HL-60/S4 treated with phorbol 12-myristate 13-acetate at 8.2 ng/mL for 4 days and 3 days (cell line): ENCODE measurements at regions not wholly inside any gene's neighbourhood (a gene's known extent, or its start where the extent isn't known, plus 50 kb on each side); places are given as distances from the start of the nearest gene placed in this dataset.

Experiments
- in situ Hi-C: fragments of 300-500 bp; cut with MboI; formaldehyde crosslinking; loops from 2 replicates; pipeline ENCODE4 v1.15.0; 2022; ENCODE audit warnings: low sequenced_read_pairs

- in situ Hi-C loops: no loop called here
These were observed 367.4 kb upstream of the SMARCA2 start for GRCh38 chr9:1647776-1648175.

DNA sequence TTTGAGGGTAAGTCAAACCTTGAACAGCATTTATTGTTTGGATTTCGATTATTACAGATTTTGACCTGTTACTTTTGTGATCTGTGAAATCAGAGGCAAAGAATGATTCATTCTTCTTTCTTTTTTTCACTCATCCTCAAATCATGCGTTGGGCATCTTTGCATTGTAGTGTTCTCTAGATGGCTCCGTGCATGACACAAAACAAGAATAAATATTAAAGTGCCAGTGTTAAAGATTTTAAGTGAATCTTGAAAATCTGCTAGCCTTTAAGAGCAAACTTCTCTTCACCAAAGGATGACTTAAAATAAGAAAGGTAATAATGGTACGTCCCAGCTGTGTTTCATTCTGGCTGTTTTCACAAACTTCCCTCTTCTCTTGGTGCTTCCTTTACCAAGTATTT, 361.9 kb upstream of the SMARCA2 start:
- in situ Hi-C loops: no loop called here

DNA sequence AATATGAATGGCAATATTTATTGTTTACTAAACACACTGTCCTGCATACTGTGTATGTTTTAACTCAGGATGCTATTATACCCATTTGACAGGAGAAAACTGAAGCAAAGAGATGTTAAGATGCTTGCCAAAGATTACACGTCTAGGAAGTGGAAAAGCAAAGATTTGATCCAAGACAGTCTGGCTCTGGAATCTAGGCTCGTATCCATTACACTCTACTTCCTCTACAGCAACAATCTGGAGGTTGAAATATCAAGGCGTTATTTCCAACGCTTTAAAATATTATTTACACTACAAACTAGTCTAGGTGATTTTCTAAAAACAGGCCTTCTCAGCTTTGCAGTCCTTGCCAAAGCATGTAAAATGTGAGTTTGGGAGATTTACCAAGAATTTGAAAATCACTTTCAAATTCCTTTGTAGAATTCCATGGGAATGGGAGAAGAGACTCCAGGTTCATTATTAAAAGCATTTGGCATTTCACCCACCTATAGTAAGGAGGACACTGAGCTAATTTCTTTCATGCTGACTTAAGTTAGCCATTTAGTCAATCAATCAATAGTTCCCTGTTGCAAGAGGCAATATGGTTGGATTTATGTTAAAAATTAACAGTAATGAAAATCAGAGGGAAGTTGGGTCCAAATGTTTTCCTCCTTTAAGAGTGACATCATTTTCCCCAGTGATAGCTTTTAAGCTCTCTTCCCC, 356.3 kb upstream of the SMARCA2 start:
- in situ Hi-C loops: no loop called here

DNA sequence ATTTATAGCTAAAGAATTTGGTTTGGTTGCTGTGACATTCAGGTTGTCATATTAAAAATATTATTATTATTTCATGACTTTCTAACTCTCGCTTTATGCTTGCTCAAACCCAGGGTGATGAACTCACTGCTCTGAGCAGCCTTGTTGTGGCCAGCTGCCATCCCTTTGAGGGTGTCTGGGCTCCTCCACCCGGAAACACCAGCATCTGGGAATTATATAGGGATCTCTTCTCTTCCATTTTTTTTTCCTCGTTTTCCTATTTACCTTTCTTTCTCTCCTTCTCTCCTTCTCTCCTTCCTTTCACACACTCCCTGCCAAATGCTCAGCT, 355.8 kb upstream of the SMARCA2 start:
- in situ Hi-C loops: no loop called here

DNA sequence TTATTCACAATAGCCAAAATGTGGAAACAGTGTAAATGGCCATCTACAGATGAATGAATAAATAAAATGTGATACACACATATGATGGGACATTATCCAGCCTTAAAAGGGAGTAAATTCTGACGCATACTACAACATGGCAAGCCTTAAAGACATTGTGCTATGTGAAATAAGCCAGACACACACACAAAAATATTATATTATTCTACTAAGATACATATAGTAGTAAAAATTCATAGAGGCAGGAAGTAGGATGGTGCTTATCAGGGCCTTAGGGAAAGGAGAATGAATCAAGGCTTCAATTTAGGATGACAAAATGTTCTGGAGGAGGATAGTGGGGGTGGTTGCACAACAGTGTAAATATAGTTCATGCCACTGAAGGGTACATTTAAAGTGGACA, 346.7 kb upstream of the SMARCA2 start:
- in situ Hi-C loops: no loop called here

GRCh38 chr9:1673300-1673699, 341.8 kb upstream of the SMARCA2 start:
- in situ Hi-C loops: no loop called here

- in situ Hi-C loops: no loop called here
These were observed 338.4 kb upstream of the SMARCA2 start for GRCh38 chr9:1676771-1677170.

DNA sequence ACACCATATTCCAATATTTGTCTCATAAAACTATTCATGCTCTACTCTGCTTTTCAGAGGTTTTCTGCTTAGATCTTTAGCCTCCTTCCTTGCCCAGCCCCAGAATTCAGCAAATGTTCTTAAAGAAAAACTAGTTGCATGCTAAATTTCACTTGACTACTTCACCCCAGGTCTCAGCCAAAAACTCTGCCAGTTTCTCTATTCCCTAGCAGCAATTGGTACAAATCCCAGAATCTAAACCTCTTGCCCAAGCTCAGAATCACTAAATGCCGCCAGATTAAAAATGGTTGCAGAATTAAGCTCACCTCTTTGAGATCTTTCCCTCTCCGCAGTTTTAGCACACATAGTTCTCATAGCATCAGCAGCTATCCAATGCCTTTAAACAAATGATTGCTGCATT, 331.2 kb upstream of the SMARCA2 start:
- in situ Hi-C loops: no loop called here

GRCh38 chr9:1698991-1699390, 316.2 kb upstream of the SMARCA2 start:
- in situ Hi-C loops: no loop called here

DNA sequence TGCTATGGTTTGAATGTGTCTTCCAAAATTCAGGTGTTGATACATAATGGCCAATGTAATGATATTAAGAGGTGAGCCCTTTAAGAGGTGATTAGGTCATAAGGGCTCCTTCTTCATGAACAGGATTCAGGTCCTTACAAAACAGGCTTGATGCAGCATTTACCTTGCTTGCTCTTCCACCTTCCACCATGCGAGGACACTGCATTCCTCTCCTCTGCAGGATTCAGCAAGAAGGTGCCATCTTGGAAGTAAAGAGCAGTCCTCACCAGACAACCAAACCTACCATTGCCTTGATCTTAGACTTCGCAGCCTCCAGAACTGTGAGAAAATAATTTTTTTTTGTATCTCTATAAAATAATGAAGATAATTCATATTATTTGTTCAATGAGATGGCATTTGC, 314.0 kb upstream of the SMARCA2 start:
- in situ Hi-C loops: no loop called here

DNA sequence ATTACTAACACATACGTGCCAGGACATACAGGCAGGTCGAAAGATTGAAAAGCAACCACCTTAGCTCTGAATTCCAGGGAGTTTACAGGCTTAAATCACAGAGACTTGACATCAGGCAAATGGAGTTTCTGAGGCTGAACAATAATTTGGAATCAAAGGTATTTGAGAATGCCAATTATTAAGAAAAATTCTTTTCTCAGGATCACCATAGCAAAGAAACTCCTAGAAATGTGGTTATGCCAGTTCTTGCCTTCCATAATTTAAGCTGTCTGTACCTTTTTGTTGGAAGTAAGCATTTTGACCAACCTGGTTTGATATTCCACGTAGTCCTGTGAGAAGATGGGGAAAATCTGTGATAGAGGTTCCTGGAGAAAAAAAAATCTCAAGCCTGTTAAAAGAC, 312.4 kb upstream of the SMARCA2 start:
- in situ Hi-C loops: no loop called here

- in situ Hi-C loops: no loop called here
These were observed 307.9 kb upstream of the SMARCA2 start for GRCh38 chr9:1707291-1707690.

- in situ Hi-C loops: no loop called here
These were observed 306.9 kb upstream of the SMARCA2 start for GRCh38 chr9:1708219-1708618.

GRCh38 chr9:1709347-1709746, 305.8 kb upstream of the SMARCA2 start:
- in situ Hi-C loops: no loop called here

- in situ Hi-C loops: no loop called here
These were observed 302.2 kb upstream of the SMARCA2 start for GRCh38 chr9:1712861-1713450.

DNA sequence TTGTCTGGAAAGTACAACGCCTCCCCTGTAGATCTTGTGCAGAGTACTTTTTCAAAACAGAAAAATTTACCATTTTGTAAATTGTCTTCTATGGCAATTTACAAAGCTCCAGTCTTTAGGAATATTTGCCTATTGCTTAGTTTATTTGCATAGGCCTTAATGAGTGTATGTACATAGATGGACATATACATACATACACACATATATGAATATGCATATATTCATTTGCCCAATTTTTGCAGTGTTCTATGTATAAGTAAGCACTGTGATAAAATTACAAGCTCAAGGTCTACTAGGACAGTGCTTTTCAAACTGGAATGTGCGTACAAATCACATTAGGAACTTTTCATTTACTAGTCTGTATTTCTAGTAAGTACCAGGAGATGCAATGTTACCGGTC, 301.3 kb upstream of the SMARCA2 start:
- in situ Hi-C loops: no loop called here

- in situ Hi-C loops: no loop called here
These were observed 297.3 kb upstream of the SMARCA2 start for GRCh38 chr9:1717882-1718281.

GRCh38 chr9:1718836-1719235, 296.3 kb upstream of the SMARCA2 start:
- in situ Hi-C loops: no loop called here

DNA sequence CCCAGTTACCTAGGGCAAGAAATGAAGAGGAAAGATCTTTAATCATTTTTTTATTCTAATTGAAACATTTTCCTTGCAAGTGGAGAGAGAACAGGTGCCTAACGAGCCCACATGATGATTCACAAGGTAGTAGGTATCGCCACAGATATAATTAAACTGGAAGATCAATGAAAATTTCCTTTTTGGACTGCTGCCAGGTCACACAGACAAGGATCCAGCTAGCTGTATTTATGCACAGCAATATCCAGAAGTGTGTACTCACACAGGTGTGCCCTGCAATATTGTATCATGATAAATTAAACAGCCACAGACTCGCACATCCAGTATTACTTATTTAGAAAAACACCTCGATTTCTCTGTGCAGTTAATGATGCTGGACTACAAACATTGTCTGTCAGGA, 294.0 kb upstream of the SMARCA2 start:
- in situ Hi-C loops: no loop called here

- in situ Hi-C loops: no loop called here
These were observed 292.7 kb upstream of the SMARCA2 start for GRCh38 chr9:1722404-1722803.

- in situ Hi-C loops: no loop called here
These were observed 291.6 kb upstream of the SMARCA2 start for GRCh38 chr9:1723522-1724015.

DNA sequence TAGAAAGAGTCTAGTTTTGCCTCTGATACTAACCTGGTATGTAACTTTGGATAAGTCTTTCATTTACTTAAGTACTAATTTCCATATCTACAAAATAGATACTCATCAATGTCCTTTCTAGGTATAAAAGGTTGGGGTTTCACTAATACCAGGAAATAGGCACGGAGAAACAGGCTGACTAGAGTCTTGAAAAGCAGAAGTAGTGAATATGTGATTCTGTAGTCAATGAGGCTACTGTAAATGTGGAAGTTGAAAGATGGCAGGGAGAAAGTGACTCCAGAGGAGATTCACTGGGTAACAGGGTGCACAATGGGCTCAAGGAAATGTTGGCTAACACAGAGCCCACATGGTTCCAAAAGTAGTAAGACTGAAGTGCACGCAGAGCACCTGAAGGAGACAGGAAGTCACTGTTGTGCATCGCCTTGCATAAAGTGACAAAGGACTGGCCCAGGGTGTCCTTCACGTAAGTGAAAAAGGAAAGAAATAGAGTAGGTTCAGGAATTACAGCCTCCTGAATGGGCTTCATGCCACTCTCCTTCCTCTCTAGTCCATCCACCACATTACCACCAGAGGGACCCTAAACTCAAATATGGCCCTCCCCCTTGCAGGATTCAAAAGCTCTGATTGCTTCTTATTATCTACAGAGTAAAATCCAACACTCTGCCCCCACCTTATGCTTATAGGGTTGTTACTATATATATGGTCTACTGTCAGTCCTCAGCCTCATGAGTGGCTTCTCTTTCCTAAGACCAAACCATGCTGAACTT, 288.0 kb upstream of the SMARCA2 start:
- in situ Hi-C loops: no loop called here
